GM18870 (cell line): ENCODE measurements at regions not wholly inside any gene's neighbourhood (a gene's known extent, or its start where the extent isn't known, plus 50 kb on each side); places are given as distances from the start of the nearest gene placed in this dataset.

Source experiments
- ATAC-seq: cut with Tn5 transposase; IDR thresholded peaks from one replicate; pipeline ENCODE4 v1.9.1; 2021; ENCODE audit warnings: moderate library complexity; ENCODE audit not compliant: unreplicated experiment

GRCh38 chr3:64957408-64958198 lies 269.8 kb upstream of the ADAMTS9 start:
- no peak for ATAC-seq

DNA sequence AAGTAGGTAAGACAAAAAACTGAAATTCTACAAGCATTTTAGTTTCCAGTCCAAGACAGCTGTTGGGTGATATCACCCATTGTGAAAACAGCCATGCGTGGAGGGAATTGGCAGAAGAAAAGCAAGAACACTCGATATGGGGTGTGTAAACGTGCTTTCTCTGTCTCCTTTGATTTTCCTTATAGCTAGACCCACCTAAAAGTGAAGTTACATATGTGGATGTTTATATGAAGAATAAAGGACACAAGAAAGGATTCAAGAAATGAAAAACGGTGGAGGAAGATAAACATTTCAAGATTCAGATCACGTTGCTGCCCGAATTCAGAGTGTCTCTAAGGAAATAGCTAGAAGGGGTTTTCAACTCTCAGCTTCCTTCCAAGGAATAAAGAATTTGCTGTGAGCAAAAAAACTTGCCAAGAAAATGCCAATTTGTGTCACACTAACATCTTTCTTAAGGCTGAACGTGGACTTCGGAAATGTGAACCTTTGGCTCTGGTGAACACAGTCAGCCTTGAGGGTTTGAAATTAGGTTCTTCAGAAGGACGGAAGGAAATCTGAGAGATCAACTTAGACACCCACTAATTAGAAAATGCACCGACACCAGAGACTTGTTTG lies 269.0 kb upstream of the ADAMTS9 start:
- no peak for ATAC-seq

- no peak for ATAC-seq
Measured at GRCh38 chr3:64954995-64955636, 267.3 kb upstream of the ADAMTS9 start.

DNA sequence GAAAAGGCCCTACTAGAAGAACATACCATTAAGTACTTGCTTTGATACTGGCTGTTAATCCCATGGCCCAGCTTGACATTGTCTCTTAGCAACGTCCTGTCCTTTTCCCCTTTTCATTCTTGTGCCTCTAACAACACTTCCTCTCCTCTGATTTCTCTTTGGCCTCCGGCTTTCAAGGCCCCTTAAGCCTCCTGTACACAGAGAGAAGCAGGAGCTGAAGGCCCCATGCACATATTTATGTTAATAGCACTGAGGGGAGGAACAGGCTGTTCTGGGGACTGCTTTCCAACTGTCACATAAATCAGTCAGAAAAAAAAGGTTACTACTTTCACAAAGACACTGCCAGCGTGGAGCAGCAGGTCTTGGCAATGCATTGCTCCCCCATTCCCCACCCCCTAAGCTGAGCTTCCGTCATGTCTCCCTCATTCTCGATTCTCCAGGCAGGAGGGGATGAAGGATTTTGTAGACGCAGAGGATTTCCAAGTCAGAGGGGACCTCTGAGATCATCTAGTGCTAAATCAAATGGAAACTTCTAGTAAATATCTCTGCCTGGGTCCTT lies 257.4 kb upstream of the ADAMTS9 start:
- no peak for ATAC-seq

DNA sequence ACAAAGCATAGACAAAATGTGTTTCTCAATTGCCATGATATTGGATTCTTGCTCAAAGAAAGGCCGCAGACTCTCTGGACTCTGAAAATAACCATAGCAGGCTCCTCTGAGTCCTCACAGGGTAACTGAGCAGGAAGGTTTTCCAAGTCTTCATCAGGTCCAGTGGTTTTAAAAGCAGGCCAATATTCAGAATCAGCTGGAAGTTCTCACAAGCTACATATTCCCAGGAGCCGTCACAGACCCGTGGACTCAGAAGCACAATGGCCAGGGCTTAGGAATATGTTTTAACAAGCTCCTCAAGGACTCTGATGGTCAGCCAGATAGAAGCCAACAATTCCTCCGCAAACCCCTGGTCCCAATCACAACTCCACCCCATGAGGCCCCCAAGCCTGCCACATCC lies 256.1 kb upstream of the ADAMTS9 start:
- ATAC-seq = no peak

- no peak for ATAC-seq
Measured at GRCh38 chr3:64940596-64941348, 253.0 kb upstream of the ADAMTS9 start.

DNA sequence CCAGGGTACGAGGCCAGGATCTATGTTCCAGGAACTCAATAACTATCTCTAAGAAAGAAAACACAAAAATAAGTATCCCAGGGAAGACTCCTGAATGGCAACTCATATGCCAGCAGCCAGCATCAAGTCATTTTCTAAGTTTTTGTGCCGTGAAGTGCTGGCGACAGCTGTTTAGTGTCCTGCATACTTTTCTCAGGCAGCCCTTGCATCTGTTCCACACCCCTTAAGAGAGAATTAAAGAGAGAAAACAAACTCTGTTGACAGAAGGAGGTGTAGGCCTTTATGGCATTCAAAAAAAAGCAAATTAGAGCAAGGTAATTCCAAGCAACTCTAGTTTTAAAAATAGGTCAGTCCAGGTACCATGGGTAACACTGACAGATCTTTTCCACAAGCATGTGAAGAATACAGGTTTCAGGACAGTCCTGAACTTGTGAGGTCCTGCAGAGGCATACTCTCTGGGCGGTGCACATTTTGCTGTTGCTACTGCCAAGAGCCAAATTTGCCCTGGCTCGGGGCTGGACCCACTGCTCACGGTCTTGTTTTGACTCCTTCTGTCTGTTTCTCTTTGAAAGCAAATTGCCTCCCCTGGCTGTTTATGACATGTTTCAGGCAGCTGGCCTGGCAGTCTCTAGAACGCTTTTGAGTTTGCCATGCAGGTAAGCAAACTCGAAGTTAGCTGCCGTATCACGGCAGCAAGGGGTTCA lies 252.1 kb upstream of the ADAMTS9 start:
- no peak for ATAC-seq

DNA sequence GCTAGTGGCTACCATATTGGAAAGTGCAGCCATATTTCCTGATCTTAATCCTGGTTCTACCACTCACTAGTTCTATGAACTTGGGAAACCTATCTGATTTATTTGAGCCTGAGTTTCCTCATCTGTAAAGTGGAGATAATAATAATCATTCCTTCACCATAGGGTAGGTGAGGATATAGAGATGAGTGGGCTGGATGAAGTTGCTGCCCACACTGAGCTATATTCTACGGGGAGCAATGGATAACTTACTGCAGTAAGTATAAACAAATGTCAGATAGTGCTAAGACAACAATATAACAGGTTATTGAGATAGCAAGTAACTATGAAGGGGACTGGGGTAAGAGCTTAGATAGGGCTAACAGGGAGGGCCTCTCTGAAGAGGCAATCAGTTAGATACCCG lies 251.5 kb upstream of the ADAMTS9 start:
- ATAC-seq = no peak

DNA sequence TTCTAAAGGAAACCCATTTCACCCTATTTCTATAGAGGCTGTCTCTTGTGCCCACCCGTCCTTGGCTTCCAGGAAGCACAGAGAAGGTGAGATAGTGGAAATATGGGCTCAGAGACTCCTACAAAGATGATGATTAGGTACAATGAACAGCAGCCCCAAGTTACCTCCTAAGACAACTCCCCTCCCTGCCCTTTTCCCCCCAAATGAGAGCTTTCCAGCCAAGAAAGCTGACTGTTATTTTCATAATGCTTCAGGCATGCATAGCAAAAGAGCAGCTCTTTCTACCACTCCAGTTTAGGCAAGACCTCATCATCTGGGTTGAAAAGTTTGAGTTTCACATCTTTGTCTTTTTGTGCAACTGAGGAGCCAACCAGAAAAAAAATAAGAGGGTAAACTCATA lies 248.8 kb upstream of the ADAMTS9 start:
- ATAC-seq = no peak

DNA sequence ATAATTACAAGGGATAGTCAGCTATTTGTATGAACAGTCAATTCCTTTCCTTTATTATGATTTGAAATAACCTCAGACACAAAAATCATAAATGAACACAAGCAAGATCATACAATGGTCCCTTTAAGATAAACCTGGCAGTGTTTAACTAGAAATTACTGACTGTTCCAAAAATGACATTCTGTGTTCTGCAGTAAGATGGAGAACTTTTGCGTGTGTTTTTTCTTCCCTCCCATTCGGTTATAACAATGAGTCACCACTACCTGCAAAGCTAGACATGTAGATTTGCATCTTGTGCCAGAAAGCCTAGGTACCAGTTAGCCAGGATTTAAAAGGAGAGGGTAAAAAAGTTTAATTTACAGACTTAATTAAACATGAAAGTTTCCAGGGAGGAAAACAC lies 248.2 kb upstream of the ADAMTS9 start:
- no peak for ATAC-seq

GRCh38 chr3:64932666-64933342 lies 245.0 kb upstream of the ADAMTS9 start:
- ATAC-seq = no peak

DNA sequence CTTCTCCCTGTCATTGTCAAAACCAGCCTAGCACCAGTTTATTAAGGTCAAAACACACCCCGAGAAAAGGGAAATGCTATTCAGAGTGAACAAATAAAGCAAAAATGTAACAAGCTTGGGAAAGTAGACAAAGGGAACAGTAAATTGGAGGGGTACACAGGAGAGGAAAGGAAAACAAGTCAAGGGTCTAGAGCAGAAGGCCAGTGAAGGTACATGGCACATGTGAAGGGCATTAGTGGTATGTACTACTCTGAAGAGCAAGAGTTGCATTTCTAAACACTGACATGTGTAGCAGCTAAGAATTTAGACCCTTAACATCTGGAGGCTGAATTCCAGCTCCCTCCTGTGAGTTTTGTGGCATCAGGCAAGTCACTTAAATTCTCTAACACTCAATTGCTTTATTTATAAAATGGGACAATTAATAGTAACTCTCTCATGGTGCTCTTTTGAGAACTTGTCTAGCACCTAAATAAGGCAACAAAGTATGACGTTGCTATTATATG lies 244.3 kb upstream of the ADAMTS9 start:
- ATAC-seq = no peak

DNA sequence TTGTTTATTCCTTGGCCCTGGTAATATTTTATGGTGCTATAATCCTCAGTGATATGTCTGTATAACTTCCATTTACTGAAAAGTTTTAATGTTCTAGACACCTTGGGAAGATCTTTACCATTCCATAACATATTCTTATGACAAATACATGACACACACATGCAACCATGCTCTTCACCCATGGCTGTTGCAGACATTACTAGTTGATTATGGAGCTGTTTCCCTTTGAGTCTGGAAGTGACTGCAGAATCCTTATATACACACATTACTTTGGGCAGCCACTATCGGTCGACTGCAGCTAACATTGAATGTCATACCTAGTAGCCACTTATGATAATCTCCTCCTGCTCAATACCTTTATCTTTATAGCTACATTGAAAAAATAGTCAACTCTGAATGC lies 243.1 kb upstream of the ADAMTS9 start:
- ATAC-seq = no peak

GRCh38 chr3:64928683-64929082 lies 240.9 kb upstream of the ADAMTS9 start:
- ATAC-seq = no peak

DNA sequence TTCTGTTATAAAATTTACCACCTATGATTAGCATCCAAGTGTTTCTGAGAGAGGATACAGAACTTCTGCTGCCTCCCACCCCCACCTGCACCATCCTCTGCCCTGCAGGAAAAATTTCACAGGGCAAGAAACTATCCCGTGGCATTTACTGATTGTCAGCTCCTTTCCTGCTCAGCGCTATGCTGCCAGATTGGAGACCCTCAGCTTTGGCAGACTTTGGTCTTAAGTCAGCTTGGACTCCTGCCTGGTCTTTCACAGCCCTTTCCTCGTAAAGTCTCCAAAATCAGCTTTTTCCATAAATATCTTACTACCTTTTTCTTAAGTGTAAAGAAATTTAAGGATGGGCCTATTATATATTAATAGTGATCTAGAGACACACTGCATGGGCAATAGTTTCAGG lies 239.9 kb upstream of the ADAMTS9 start:
- ATAC-seq = no peak

- no peak for ATAC-seq
Measured at GRCh38 chr3:64925575-64925974, 237.8 kb upstream of the ADAMTS9 start.

DNA sequence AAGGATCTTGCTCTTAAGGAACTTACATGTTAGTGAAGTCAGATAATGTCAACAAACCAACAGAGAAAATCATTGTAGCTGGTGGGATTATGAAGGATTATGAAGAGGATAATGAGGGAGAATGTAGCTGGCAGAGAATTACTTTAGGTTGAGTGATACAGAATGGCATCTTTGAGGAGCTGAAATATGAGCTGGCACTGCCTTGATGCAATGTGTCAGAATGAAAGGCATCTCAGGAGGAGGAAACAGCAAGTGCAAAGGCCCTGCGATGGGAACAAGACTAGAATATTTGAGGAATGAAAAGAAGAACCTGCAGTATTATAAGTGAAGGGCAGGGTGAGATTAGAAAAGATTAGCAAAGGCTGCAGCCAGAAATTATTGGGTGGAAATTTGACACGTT lies 237.2 kb upstream of the ADAMTS9 start:
- no peak for ATAC-seq

- no peak for ATAC-seq
Measured at GRCh38 chr3:64922213-64922612, 234.4 kb upstream of the ADAMTS9 start.

- ATAC-seq = no peak
Measured at GRCh38 chr3:64921281-64922065, 233.7 kb upstream of the ADAMTS9 start.
